HepG2 (cell line): ENCODE measurements at regions not wholly inside any gene's neighbourhood (a gene's known extent, or its start where the extent isn't known, plus 50 kb on each side); places are given as distances from the start of the nearest gene placed in this dataset.
"Not testable (repeated sequence)": the region's sequence is repeated elsewhere in the genome, so short reads cannot be mapped to it uniquely, and the experiment has no call there.

Source experiments
- ATAC-seq: fragments of 200-7000 bp; cut with Tn5 transposase; 3 replicates; pipeline ENCODE4 v1.9.1; 2020; ENCODE audit warnings: mild to moderate bottlenecking, moderate library complexity
- BruUV-seq: library from RNA; stranded (reverse); fragments of 400-500 nt; replicated peaks from 2 replicates; lab custom pipeline; 2021; lab: Mats Ljungman, UMichigan
- CTCF ChIA-PET: fragments of 300-600 bp; formaldehyde crosslinking; extraction: SDS; loops from one replicate; lab custom pipeline; 2021; ENCODE audit warnings: low total read pairs, inconsistent platforms, low intra/inter-chr PET ratio; lab: Yijun Ruan, JAX
- POLR2A ChIA-PET: fragments of 350-600 bp; sonication (Branson Sonifier 250); formaldehyde crosslinking; loops from one replicate; lab custom pipeline; 2020; ENCODE audit warnings: antibody characterized with exemption, inconsistent platforms; lab: Yijun Ruan, JAX
- DNase-seq: peaks from one replicate; pipeline ENCODE4 v3.0.0-alpha.2; 2015; ENCODE audit warnings: low spot score
- FAIRE-seq: peaks from 3 replicates; lab custom pipeline; 2011; peaks lifted over from hg19 to GRCh38; lab: Jason Lieb, UNC
- H2AFZ ChIP-seq: one replicate; pipeline ENCODE4 v1.6.1; 2011; ENCODE audit warnings: low read length, inconsistent platforms
- H3K27ac ChIP-seq: fragments of 300-600 bp; 3 replicates; pipeline ENCODE4 v1.8.0; 2011; ENCODE audit warnings: mixed run types, mild to moderate bottlenecking, mixed read lengths, low read length, inconsistent platforms; ENCODE audit not compliant: insufficient read depth; ENCODE audit errors: extremely low read length
- H3K27me3 ChIP-seq, 2 experiments: fragments of 200-600 bp in 1 of 2; 2 replicates in 1 of 2; 3 replicates in 1 of 2; pipeline versions ENCODE4 v1.6.0 to v1.8.0; 2011; ENCODE audit warnings: low read length in 2 of 2, mild to moderate bottlenecking in 2 of 2, moderate library complexity in 2 of 2, inconsistent platforms in 1 of 2; ENCODE audit not compliant: insufficient read depth in 2 of 2, control insufficient read depth in 1 of 2
- H3K36me3 ChIP-seq, 2 experiments: fragments of 200-600 bp in 1 of 2; replicated peaks in 1 of 2; 2 replicates in 1 of 2; 3 replicates in 1 of 2; pipeline versions ENCODE4 v1.5.1 to v1.8.0; 2011; ENCODE audit warnings: low read length in 2 of 2, inconsistent platforms in 1 of 2; ENCODE audit not compliant: insufficient read depth in 2 of 2, control insufficient read depth in 1 of 2
- H3K4me1 ChIP-seq: 2 replicates; pipeline ENCODE4 v1.5.1; 2012; ENCODE audit warnings: low read length, inconsistent platforms; ENCODE audit not compliant: insufficient read depth
- H3K4me2 ChIP-seq: 2 replicates; pipeline ENCODE4 v1.6.0; 2011; ENCODE audit warnings: low read depth, low read length, inconsistent platforms
- H3K4me3 ChIP-seq, 3 experiments: fragments of 200-600 bp in 1 of 3; sonication (generic), shearing (Covaris generic) in 1 of 3; replicated peaks in 1 of 3; 2 replicates each; pipeline ENCODE4 v1.5.1; 2011 to 2016; ENCODE audit warnings: low read length in 3 of 3, inconsistent platforms in 2 of 3, low read depth in 2 of 3, mild to moderate bottlenecking in 2 of 3, control low read depth in 1 of 3, mixed read lengths in 1 of 3; ENCODE audit not compliant: insufficient read depth in 1 of 3
- H3K79me2 ChIP-seq: one replicate; pipeline ENCODE4 v1.6.1; 2011; ENCODE audit warnings: low read length, inconsistent platforms; ENCODE audit not compliant: insufficient read depth
- H3K9ac ChIP-seq: 2 replicates; pipeline ENCODE4 v1.6.0; 2011; ENCODE audit warnings: mild to moderate bottlenecking, low read depth, low read length, inconsistent platforms; ENCODE audit not compliant: insufficient read depth
- H3K9me3 ChIP-seq: 2 replicates; pipeline ENCODE4 v1.5.1; 2012; ENCODE audit warnings: mild to moderate bottlenecking, low read length
- H4K20me1 ChIP-seq: 2 replicates; pipeline ENCODE4 v1.6.0; 2011; ENCODE audit warnings: inconsistent platforms, mild to moderate bottlenecking, low read length, moderate library complexity; ENCODE audit not compliant: insufficient read depth
- ATF1 ChIP-seq: IDR thresholded peaks from 2 replicates; pipeline ENCODE4 v1.6.1; 2016; ENCODE audit warnings: mild to moderate bottlenecking, control low read depth
- DNMT1 ChIP-seq: sonication (generic); formaldehyde crosslinking; IDR thresholded peaks from 2 replicates; pipeline ENCODE4 v1.5.1; 2020; ENCODE audit warnings: mild to moderate bottlenecking, missing genetic modification reagents
- PTBP1 ChIP-seq: fragments of 200-400 bp; formaldehyde crosslinking; IDR thresholded peaks from 2 replicates; pipeline ENCODE4 v1.6.1; 2018; ENCODE audit warnings: low read length, low read depth; ENCODE audit not compliant: poor library complexity, severe bottlenecking
- RAD21 ChIP-seq: fragments of 450-650 bp; formaldehyde crosslinking; IDR thresholded peaks from 2 replicates; pipeline ENCODE4 v1.5.0; 2020; ENCODE audit warnings: mild to moderate bottlenecking
- TERF1 ChIP-seq: sonication (generic); formaldehyde crosslinking; IDR thresholded peaks from 2 replicates; pipeline ENCODE4 v1.8.0; 2022; ENCODE audit warnings: mild to moderate bottlenecking, missing genetic modification reagents, moderate library complexity
- ZNF430 ChIP-seq: sonication (generic); formaldehyde crosslinking; IDR thresholded peaks from 2 replicates; pipeline ENCODE4 v1.9.0; 2021; ENCODE audit warnings: mild to moderate bottlenecking, missing genetic modification reagents
- ZNF607 ChIP-seq: sonication (generic); formaldehyde crosslinking; IDR thresholded peaks from 2 replicates; pipeline ENCODE4 v1.5.1; 2020; ENCODE audit warnings: missing genetic modification reagents, mild to moderate bottlenecking, borderline replicate concordance
- WGBS: methylation state at CpG from one replicate; pipeline ENCODE4 v1.1.6; 2017; ENCODE audit warnings: low lambda C conversion rate; 5-methylcytosine and 5-hydroxymethylcytosine counted together
- in situ Hi-C: cut with HindIII; loops from 2 replicates; pipeline ENCODE4 v1.10.0; 2017; ENCODE audit warnings: low pct_unique_long_range_greater_than_20kb; ENCODE audit not compliant: extremely low pct_ligation_motif_present
- intact Hi-C: fragments of 100-400 bp; cut with micrococcal nuclease; formaldehyde crosslinking; loops from one replicate; pipeline ENCODE4 v1.10.0; 2022; ENCODE audit not compliant: unreplicated experiment

GRCh38 chr19:20432266-20432842, 133.2 kb downstream of the ZNF737 start:
- H3K79me2 ChIP-seq = not testable (repeated sequence)

GRCh38 chr19:20431826-20432225, 133.8 kb downstream of the ZNF737 start:
- Histone ChIP-seq H3K36me3 (no peaks in the 10 kb centered on the region), H3K79me2 (no peaks in the 10 kb centered on the region), H3K9ac (no peak overlapping the region), H3K4me1 (no peaks in the 10 kb centered on the region), H3K4me3 (no peak overlapping the region), H2AFZ (no peak overlapping the region), H3K9me3 (peaks cover 89% of the 10 kb centered on the region), H3K27ac (no peak overlapping the region), H3K4me2 (no peak overlapping the region), H4K20me1 (no peaks in the 10 kb centered on the region), H3K27me3 (no peaks in the 10 kb centered on the region)
- ChIA-PET POLR2A (no interaction called here), CTCF (no interaction called here)
- 12% methylated on average over 5 of the region's 5 CpGs for WGBS
- no TSS peak for BruUV-seq
- TF ChIP-seq TERF1 (CRISPR knock-in tag) (no peak), ATF1 (CRISPR knock-in tag) (no peak), RAD21 (CRISPR knock-in tag) (no peak), ZNF607 (no peak), ZNF430 (no peak), PTBP1 (no peak), DNMT1 (CRISPR knock-in tag) (no peak)
- no peak for FAIRE-seq
- intact Hi-C loops (no loop called here), in situ Hi-C loops (no loop called here)
- no peak for ATAC-seq
- DNase-seq = no peak

More at GRCh38 chr19:20432266-20432842, 133.2 kb downstream of the ZNF737 start:
- H2AFZ ChIP-seq, H3K4me1 ChIP-seq, ATAC-seq, H3K4me2 ChIP-seq, BruUV-seq, H3K36me3 ChIP-seq, H3K27me3 ChIP-seq, CTCF ChIA-PET, H3K9ac ChIP-seq, in situ Hi-C loops, H3K27ac ChIP-seq, H3K4me3 ChIP-seq, DNase-seq, H4K20me1 ChIP-seq, POLR2A ChIA-PET, FAIRE-seq, intact Hi-C loops: not testable (repeated sequence)
- peaks cover 89% of the 10 kb centered on the region for H3K9me3 ChIP-seq
- WGBS = 28% methylated on average over 4 of the region's 4 CpGs
